GM21786 (cell line): ENCODE measurements at regions not wholly inside any gene's neighbourhood (a gene's known extent, or its start where the extent isn't known, plus 50 kb on each side); places are given as distances from the start of the nearest gene placed in this dataset.

ENCODE experiments used
- ATAC-seq: cut with Tn5 transposase; IDR thresholded peaks from one replicate; pipeline ENCODE4 v1.9.1; 2021; ENCODE audit not compliant: unreplicated experiment

DNA sequence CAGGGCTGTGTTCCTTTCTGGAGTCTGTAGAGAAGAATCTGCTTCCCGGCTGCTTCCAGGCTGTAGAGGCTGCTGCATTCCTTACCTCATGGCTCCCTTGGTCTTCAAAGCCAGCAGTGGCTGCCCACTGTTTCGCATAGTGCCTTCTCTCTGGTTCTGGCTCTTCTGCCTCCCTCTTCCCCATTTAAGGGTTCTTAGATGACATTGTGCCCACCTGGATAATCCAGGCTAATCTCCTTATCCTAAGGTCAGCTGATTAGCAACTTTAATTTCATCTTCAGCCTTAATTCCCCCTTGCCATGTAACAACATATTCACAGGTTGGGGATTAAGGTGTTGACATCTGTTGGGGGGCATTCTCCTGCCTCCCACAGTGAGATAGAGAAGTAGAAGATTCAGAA, 208.6 kb upstream of the TMTC1 start:
- no peak for ATAC-seq

DNA sequence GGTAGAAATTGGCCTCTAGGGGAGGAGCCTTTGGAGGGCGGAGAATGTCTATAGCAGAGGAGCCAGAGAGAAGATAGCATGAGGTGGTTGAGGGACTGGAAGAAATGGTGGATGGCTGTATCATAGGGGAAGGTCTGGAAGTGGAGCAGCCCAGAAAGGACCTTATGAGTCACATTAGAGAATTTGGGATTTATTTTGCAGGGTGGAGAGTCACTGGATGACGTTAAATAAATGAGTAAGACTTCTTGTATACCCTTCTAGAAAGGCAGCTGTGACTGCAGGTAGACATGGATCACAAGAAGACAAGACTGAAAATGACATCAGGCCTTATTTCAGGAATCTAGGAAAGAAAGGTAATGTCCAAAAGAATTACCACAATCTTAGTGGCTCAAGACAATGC, 208.2 kb upstream of the TMTC1 start:
- no peak for ATAC-seq

DNA sequence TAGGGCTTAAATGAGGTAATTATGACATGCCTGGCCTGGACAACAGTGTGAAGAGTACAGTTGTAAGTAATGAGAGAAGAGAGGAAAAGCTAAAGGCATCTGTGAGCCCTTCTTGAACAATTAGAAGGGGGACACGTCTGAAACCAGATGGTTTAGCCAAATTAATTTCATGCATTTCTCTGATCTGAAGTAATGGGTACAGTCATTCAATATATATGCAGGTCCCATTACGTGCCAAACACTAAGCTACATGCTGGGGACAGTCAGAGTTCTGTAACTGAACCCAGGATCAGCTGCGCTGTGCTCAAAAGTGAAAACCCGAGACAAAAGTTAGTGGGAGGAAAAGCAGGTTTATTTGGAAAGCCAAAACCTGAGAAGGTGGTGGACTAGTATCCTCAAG, 207.2 kb upstream of the TMTC1 start:
- no peak for ATAC-seq

DNA sequence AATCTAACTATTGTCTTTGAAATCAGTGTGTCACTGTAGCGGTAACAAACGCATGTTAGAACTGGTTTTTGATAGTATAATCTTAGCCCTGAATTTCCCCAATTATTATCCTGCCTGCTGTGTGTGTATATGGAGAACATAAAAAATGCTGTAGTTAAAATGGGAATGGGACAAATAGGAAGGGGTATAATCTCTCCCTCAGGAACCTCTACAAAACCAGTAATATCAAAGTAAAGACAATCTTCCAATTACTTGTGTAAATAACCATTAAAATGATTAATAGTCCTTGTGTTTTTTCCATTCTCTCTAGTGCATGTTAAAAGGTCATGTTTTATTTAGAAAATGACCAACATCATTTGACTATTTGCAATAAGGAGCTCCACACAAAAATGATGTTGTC, 200.1 kb upstream of the TMTC1 start:
- no peak for ATAC-seq

DNA sequence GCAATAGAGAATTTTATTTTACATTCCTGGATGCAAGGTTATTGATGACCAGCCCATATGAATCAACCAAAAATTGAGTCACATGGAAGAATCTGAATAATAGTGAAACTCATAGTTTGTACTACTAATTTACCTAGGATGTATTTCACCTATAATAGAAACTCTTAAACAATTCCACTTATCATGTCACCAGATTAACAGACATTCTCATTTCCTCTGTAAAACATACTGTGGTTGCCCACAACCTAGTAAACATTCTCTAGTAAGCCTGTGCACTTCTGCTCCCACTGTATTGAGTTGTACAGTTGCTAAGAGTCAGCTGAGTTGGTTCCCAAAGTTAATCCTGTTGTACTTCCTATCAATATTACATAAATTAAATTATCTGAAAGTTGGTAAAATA, 196.6 kb upstream of the TMTC1 start:
- no peak for ATAC-seq

DNA sequence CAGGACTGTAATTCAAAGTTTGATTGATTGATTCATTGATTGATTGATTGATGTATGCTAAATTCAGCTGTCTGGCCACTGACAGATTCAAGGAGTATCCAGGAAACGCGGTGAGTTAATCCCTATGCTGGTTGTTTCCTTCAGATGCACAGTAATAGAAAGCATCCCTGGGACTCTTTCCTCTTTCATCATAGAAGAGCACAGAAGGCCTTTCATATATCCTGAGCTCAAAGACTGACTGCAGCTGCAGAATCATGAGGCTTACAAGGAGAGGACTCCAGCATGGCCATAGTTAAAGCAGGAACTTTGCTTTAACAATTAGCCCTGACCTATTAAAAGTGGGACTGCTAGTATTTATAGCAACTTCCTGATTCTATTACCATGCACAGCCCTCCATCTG, 187.7 kb upstream of the TMTC1 start:
- no peak for ATAC-seq

- ATAC-seq = no peak
Observed at GRCh38 chr12:29970501-29970900, 186.8 kb upstream of the TMTC1 start.

- no peak for ATAC-seq
Observed at GRCh38 chr12:29962276-29963035, 178.7 kb upstream of the TMTC1 start.

- ATAC-seq = no peak
Observed at GRCh38 chr12:29961231-29961630, 177.5 kb upstream of the TMTC1 start.

DNA sequence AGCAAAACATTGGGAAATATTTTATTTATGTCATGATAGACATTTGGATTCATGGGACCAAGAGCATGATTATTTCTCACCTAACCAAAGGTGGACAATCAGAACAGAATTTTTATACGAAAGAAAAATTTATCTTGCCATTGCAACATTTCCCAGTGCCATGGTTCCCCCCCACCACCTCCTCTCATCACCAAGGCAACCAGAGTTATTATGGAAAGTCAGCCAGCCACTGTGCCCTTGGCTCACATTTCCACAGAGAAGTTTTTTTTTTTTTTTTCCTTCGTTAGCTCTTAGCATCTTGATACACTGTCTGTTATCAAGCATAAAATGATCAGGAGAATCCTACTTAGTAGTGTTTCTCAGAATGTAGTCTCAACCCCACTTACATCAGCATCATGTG, 176.4 kb upstream of the TMTC1 start:
- ATAC-seq = no peak

DNA sequence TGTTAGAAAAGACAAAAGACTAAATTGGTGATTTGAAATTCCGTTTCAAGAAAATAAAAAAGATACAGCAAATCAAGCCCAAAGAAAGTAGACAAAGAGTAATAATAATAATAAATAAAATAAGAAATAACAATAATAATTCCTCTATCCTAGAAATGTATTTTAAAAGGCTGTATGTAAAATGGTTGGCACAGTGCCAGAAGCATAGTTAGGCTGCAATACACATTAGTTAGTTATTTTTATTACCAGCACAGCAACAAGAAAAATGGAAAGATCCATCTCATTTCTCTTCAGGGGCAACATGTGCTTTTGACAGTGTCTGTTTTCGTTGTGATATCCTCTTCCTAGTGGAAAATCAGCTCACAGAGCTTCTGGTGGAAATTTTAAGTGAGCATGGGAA, 174.1 kb upstream of the TMTC1 start:
- no peak for ATAC-seq

DNA sequence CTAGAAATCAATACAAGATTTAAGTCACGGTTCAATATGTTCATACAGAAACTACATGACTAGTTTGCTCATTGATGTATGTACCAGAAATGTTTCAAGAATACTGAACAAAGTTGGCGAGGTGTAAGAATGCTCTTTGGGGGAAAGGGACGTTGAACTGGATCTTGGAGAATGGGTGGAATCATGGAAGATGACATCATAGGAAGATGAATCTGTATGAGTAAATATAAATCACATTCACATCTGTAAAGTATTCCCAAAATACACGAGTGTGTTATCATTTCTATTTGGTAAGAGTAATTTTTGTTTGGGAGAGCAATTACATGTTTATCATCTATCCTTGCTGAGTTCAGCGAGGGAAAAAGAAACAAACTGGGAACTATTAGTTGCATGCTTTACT, 162.2 kb upstream of the TMTC1 start:
- ATAC-seq = no peak

DNA sequence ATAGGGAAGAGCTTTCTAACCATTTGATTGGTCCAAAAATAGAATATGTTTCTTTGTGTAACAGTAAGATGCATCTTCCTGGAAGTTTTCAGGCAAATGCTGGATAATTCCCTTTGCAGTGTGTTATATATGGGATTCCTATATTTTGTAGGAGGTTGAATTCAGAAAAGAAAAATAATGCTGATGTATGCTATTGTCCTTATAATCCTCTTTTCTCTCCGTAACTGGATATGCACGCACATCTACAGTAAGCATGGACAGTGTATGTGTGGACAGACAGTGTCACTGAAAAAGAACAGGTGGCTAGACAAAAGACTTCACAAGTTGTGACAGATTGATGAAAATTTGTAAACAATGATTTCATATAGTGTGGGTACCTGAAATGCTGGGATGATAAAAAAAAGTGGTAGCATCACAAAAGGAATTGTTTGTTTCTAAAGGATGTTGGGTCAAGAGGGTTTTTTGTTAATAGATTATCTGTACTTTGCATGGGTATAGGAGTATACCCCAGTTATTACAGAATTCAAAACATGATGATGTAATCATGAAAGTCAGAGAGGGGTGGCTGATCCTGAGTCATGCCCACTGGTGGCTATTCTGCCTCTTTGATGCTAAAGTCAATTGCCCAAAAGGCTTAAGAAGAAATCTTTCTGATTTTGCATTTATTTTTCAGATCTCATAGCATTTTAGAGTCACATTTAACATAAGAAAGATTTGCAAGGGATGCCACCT, 160.7 kb upstream of the TMTC1 start:
- no peak for ATAC-seq

GRCh38 chr12:29943683-29944082, 159.9 kb upstream of the TMTC1 start:
- ATAC-seq = no peak

- no peak for ATAC-seq
Observed at GRCh38 chr12:29940811-29941210, 157.1 kb upstream of the TMTC1 start.

- ATAC-seq = no peak
Observed at GRCh38 chr12:29930503-29930902, 146.8 kb upstream of the TMTC1 start.

DNA sequence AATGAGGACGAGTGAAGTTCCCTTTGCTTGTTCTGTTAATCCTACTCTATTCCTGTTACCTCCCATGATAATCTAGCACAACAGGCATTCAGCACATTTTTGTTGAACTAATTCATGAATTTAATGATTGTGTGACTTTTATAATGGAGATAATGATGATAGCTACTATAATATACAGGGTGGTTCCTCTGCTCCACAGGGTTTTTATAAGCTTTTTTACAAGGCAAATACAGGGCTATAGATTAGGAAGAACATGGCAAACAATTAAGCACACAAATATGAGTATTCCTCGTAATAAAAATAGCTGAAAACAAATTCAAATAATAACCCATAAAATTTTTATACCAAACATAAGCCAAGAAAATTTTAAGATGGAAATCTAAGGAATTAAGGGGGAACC, 145.6 kb upstream of the TMTC1 start:
- ATAC-seq = no peak

- no peak for ATAC-seq
Observed at GRCh38 chr12:29921307-29921706, 137.6 kb upstream of the TMTC1 start.

DNA sequence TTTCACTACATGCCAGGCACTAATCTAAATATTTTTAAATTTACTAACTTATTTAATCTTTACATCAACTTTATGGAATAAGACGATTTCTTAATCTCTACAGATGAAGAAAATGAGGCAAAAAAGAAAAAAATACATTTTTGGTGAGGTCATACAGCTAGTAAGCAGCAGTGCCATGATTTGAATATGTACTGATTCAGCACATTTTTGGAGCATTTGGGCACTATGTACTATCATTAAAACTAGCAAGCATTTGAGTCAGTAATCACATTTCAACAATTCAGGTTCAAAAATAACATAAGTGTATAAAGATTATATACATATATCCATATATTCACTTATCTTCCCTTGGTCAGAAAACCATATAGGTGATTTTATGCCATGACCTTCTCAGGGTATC, 124.4 kb upstream of the TMTC1 start:
- ATAC-seq = no peak

- no peak for ATAC-seq
Observed at GRCh38 chr12:29907461-29907860, 123.7 kb upstream of the TMTC1 start.

GRCh38 chr12:29902043-29902442, 118.3 kb upstream of the TMTC1 start:
- no peak for ATAC-seq

GRCh38 chr12:29901585-29901984, 117.8 kb upstream of the TMTC1 start:
- ATAC-seq = no peak
